Liver (tissue), 7 donors: ENCODE measurements at regions not wholly inside any gene's neighbourhood (a gene's known extent, or its start where the extent isn't known, plus 50 kb on each side); places are given as distances from the start of the nearest gene placed in this dataset.

Experiments
- DNase-seq: peaks from one replicate; pipeline ENCODE4 v3.0.0-alpha.2; 2017; ENCODE audit warnings: low spot score
- H3K27ac ChIP-seq, 2 donors: one replicate each; pipeline ENCODE4 v1.7.0; 2013; ENCODE audit warnings: inconsistent platforms in 2 of 2, low read length in 2 of 2, control low read depth in 1 of 2, low read depth in 1 of 2, mild to moderate bottlenecking in 1 of 2
- H3K27me3 ChIP-seq, 4 donors: one replicate each; pipeline versions ENCODE4 v1.6.1 to v1.7.0; 2013; ENCODE audit warnings: low read length in 3 of 4, inconsistent platforms in 1 of 4, mild to moderate bottlenecking in 1 of 4, moderate library complexity in 1 of 4; ENCODE audit not compliant: control insufficient read depth in 4 of 4, insufficient read depth in 4 of 4
- H3K36me3 ChIP-seq, 4 donors: one replicate each; pipeline versions ENCODE4 v1.6.1 to v1.7.0; 2013; ENCODE audit warnings: low read length in 3 of 4, mild to moderate bottlenecking in 3 of 4, low read depth in 1 of 4, moderate library complexity in 1 of 4; ENCODE audit not compliant: control insufficient read depth in 4 of 4, insufficient read depth in 3 of 4
- H3K4me1 ChIP-seq, 4 donors: one replicate each; pipeline versions ENCODE4 v1.6.1 to v1.7.0; 2013; ENCODE audit warnings: low read length in 3 of 4, mild to moderate bottlenecking in 3 of 4, moderate library complexity in 1 of 4; ENCODE audit not compliant: control insufficient read depth in 4 of 4, insufficient read depth in 4 of 4
- H3K4me3 ChIP-seq, 3 donors: one replicate each; pipeline versions ENCODE4 v1.6.1 to v1.7.0; 2013; ENCODE audit warnings: low read length in 3 of 3, control low read depth in 1 of 3, low read depth in 1 of 3, mild to moderate bottlenecking in 1 of 3
- H3K9ac ChIP-seq, 2 donors: one replicate each; pipeline ENCODE4 v1.7.0; 2013; ENCODE audit warnings: low read length in 2 of 2, mild to moderate bottlenecking in 2 of 2, moderate library complexity in 2 of 2, control low read depth in 1 of 2, low read depth in 1 of 2
- H3K9me3 ChIP-seq, 4 donors: one replicate each; pipeline versions ENCODE4 v1.6.1 to v1.7.0; 2013; ENCODE audit warnings: low read length in 3 of 4; ENCODE audit not compliant: control insufficient read depth in 4 of 4
- CTCF ChIP-seq: fragments of 150-350 bp; IDR thresholded peaks from 2 replicates; pipeline ENCODE4 v1.5.1; 2017; ENCODE audit warnings: improper control_type of control experiment, low read depth, low read length; ENCODE audit not compliant: missing input control
- EGR1 ChIP-seq, 2 donors: IDR thresholded peaks; 2 replicates each; pipeline ENCODE4 v1.6.1; 2016 to 2018; ENCODE audit warnings: antibody characterized with exemption in 2 of 2, low read depth in 2 of 2
- FOXA1 ChIP-seq: IDR thresholded peaks from 2 replicates; pipeline ENCODE4 v1.6.1; 2016; ENCODE audit warnings: antibody characterized with exemption
- FOXA2 ChIP-seq: IDR thresholded peaks from 2 replicates; pipeline ENCODE4 v1.6.1; 2016; ENCODE audit warnings: antibody characterized with exemption
- GABPA ChIP-seq, 2 donors: IDR thresholded peaks in 1 of 2; conservative IDR thresholded peaks in 1 of 2; 2 replicates each; pipeline ENCODE4 v1.6.1; 2016; ENCODE audit warnings: antibody characterized with exemption in 2 of 2, mild to moderate bottlenecking in 1 of 2, moderate library complexity in 1 of 2
- HNF4A ChIP-seq, 2 donors: conservative IDR thresholded peaks; 2 replicates each; pipeline ENCODE4 v1.6.1; 2016; ENCODE audit warnings: antibody characterized with exemption in 2 of 2, mild to moderate bottlenecking in 2 of 2
- HNF4G ChIP-seq: IDR thresholded peaks from 2 replicates; pipeline ENCODE4 v1.6.1; 2016; ENCODE audit warnings: antibody characterized with exemption
- JUND ChIP-seq, 2 donors: IDR thresholded peaks; 2 replicates each; pipeline ENCODE4 v1.6.1; 2016; ENCODE audit warnings: antibody characterized with exemption in 2 of 2
- NR2F2 ChIP-seq: IDR thresholded peaks from 2 replicates; pipeline ENCODE4 v1.6.1; 2016; ENCODE audit warnings: antibody characterized with exemption
- RAD21 ChIP-seq, 2 donors: IDR thresholded peaks; 2 replicates each; pipeline ENCODE4 v1.6.1; 2016; ENCODE audit warnings: antibody characterized with exemption in 2 of 2, mild to moderate bottlenecking in 2 of 2
- REST ChIP-seq: IDR thresholded peaks from 2 replicates; pipeline ENCODE4 v1.6.1; 2016; ENCODE audit warnings: antibody characterized with exemption, mild to moderate bottlenecking
- RXRA ChIP-seq, 2 donors: IDR thresholded peaks; 2 replicates each; pipeline ENCODE4 v1.6.1; 2017 to 2018; ENCODE audit warnings: antibody characterized with exemption in 2 of 2, mild to moderate bottlenecking in 1 of 2
- SP1 ChIP-seq: IDR thresholded peaks from 2 replicates; pipeline ENCODE4 v1.6.1; 2018; ENCODE audit warnings: antibody characterized with exemption, mild to moderate bottlenecking
- TAF1 ChIP-seq: conservative IDR thresholded peaks from 2 replicates; pipeline ENCODE4 v1.6.1; 2016; ENCODE audit warnings: antibody characterized with exemption, mild to moderate bottlenecking
- YY1 ChIP-seq: IDR thresholded peaks from 2 replicates; pipeline ENCODE4 v1.6.1; 2016; ENCODE audit warnings: antibody characterized with exemption, mild to moderate bottlenecking
- ZBTB33 ChIP-seq: IDR thresholded peaks from 2 replicates; pipeline ENCODE4 v1.6.1; 2016; ENCODE audit warnings: antibody characterized with exemption
- TF ChIP-seq, protein P1 (sequence below): IDR thresholded peaks from 2 replicates; pipeline ENCODE4 v1.6.1; 2016; ENCODE audit warnings: antibody characterized with exemption
- TF ChIP-seq, protein P2 (sequence below): IDR thresholded peaks from 2 replicates; pipeline ENCODE4 v1.6.1; 2016; ENCODE audit warnings: antibody characterized with exemption
- donor health status: healthy.
- donor health status: healthy.
- donor health status: healthy.
- donor health status: healthy.

- no peaks in the 10 kb centered on the region for H3K9me3 ChIP-seq
- H3K27ac ChIP-seq, result no peak overlapping the region
- H3K27me3 ChIP-seq, result no peaks in the 10 kb centered on the region
- H3K36me3 ChIP-seq, result no peaks in the 10 kb centered on the region
- TF ChIP-seq HNF4G (no peak), NR2F2 (no peak), FOXA2 (no peak), TAF1 (no peak), RAD21 (IDR thresholded peaks at IDR 0.05) (no peak), HNF4A (conservative IDR thresholded peaks at IDR 0.05) (no peak), EGR1 (IDR thresholded peaks at IDR 0.05; ENCODE audit: low read depth in 2 of 2) (no peak), SP1 (no peak), REST (no peak), YY1 (no peak), RXRA (IDR thresholded peaks at IDR 0.05) (no peak), GABPA (IDR thresholded peaks at IDR 0.05 in 1 of 2, conservative IDR thresholded peaks at IDR 0.05 in 1 of 2) (no peak), ZBTB33 (no peak)
- TF ChIP-seq, protein P1, sequence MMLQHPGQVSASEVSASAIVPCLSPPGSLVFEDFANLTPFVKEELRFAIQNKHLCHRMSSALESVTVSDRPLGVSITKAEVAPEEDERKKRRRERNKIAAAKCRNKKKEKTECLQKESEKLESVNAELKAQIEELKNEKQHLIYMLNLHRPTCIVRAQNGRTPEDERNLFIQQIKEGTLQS, result no peak
- no peak overlapping the region for H3K4me3 ChIP-seq
- no peak overlapping the region for H3K9ac ChIP-seq
- DNase-seq, result no peak
- no peaks in the 10 kb centered on the region for H3K4me1 ChIP-seq
Observed at GRCh38 chr10:84783909-84784308, 455.5 kb downstream of the CCSER2 start.

GRCh38 chr10:84784749-84785148, 456.4 kb downstream of the CCSER2 start:
- no peaks in the 10 kb centered on the region for H3K4me1 ChIP-seq
- no peaks in the 10 kb centered on the region for H3K9me3 ChIP-seq
- no peak overlapping the region for H3K27ac ChIP-seq
- no peaks in the 10 kb centered on the region for H3K27me3 ChIP-seq
- H3K36me3 ChIP-seq, result no peaks in the 10 kb centered on the region
- TF ChIP-seq, protein P2, sequence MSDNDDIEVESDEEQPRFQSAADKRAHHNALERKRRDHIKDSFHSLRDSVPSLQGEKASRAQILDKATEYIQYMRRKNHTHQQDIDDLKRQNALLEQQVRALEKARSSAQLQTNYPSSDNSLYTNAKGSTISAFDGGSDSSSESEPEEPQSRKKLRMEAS, result no peak
- no peak for TF ChIP-seq JUND (IDR thresholded peaks at IDR 0.05)
- TF ChIP-seq RXRA (IDR thresholded peaks at IDR 0.05), result no peak
- no peak for TF ChIP-seq FOXA2
- TF ChIP-seq YY1, result no peak
- TF ChIP-seq EGR1 (IDR thresholded peaks at IDR 0.05; ENCODE audit: low read depth in 2 of 2), result no peak
- no peak for TF ChIP-seq TAF1
- TF ChIP-seq HNF4A (conservative IDR thresholded peaks at IDR 0.05), result no peak
- no peak for TF ChIP-seq FOXA1
- TF ChIP-seq REST, result no peak
- no peak for TF ChIP-seq SP1
- no peak for TF ChIP-seq ZBTB33
- no peak for TF ChIP-seq NR2F2
- TF ChIP-seq, protein P1, result no peak
- no peak for TF ChIP-seq GABPA (IDR thresholded peaks at IDR 0.05 in 1 of 2, conservative IDR thresholded peaks at IDR 0.05 in 1 of 2)
- no peak for TF ChIP-seq HNF4G
- TF ChIP-seq CTCF, result no peak
- no peak for DNase-seq
- H3K9ac ChIP-seq, result no peak overlapping the region
- H3K4me3 ChIP-seq, result no peak overlapping the region
